ENCODE measurements at regions not wholly inside any gene's neighbourhood (a gene's known extent, or its start where the extent isn't known, plus 50 kb on each side); places are given as distances from the start of the nearest gene placed in this dataset.
"Not testable (repeated sequence)": the region's sequence is repeated elsewhere in the genome, so short reads cannot be mapped to it uniquely, and the experiment has no call there.

DNA sequence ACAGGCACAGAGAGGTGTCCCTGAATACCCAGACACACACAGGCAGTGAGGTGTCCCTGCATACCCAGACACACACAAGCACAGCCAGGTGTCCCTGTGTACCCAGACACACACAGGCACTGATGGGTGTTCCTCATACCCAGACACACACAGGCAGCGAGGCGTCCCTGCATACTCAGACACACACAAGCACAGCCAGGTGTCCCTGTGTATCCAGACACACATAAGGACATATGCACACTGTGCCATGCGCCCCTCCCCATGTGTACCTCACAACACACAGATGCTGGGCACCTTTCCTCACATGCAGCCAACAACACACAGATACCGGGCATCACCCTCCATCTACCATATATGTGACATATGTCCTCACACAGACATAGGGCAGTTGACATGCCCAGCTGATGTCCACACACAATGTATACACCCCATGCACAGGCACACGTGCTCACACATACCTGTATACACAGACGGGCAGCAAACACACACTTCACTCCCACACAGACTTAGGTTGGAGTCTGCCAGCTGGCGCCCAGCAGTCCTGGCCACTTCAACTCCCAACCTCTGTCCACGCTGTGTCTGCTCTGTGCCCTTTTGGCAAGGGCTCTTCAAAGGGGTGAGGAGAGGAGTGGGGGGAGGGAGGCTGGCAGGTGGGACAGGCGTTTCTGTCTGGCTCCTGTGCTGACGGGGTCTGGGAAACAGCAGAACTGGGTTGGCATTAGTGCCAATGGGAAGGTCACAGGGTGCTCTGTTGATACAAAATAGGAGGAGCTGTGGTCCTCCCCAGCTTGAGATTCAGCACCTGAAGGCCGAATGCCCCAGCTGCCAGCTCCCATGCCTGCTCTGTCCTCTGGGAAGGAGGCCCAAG, 69.4 kb upstream of the ALX4 start:
- Mint-ChIP-seq H3K4me1 (no peaks in the 10 kb centered on the region), H3K36me3 (no peaks in the 10 kb centered on the region), H3K4me3 (no peak overlapping the region), H3K9me3 (peaks cover 1% of the 10 kb centered on the region), H3K27me3 (peaks cover 20% of the 10 kb centered on the region), H3K27ac (no peak overlapping the region)
- ATAC-seq (ENCODE audit: low read depth) (no peak), DNase-seq (ENCODE audit: low spot score in 2 of 2) (no peak)

DNA sequence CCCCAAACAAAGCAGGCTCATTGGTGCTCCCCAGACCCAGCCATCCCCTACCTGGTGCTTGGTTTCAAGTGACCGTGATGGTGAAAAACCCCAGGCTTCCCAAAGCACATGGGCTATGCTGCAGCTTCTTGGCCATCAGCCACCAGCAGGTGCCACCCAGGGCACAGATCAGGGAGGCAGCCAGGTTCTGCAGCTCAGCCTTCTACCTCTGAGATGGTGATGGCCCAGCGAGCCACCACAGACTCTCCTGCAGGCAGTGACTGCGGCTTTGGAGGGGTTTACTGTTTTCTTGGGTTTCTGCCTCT, 70.0 kb upstream of the ALX4 start:
- H3K4me3 Mint-ChIP-seq: no peak overlapping the region
- peaks cover 22% of the 10 kb centered on the region for H3K27me3 Mint-ChIP-seq
- no peaks in the 10 kb centered on the region for H3K36me3 Mint-ChIP-seq
- no peaks in the 10 kb centered on the region for H3K4me1 Mint-ChIP-seq
- H3K27ac Mint-ChIP-seq: no peak overlapping the region
- H3K9me3 Mint-ChIP-seq: peaks cover 1% of the 10 kb centered on the region
- DNase-seq (ENCODE audit: low spot score in 2 of 2): no peak
- ATAC-seq (ENCODE audit: low read depth): no peak

GRCh38 chr11:44380820-44381219, 70.9 kb upstream of the ALX4 start:
- DNase-seq (ENCODE audit: low spot score in 2 of 2): no peak
- Mint-ChIP-seq H3K4me1 (no peaks in the 10 kb centered on the region), H3K36me3 (no peaks in the 10 kb centered on the region), H3K9me3 (peaks cover 3% of the 10 kb centered on the region), H3K4me3 (no peak overlapping the region), H3K27ac (no peak overlapping the region), H3K27me3 (peaks cover 25% of the 10 kb centered on the region)
- ATAC-seq (ENCODE audit: low read depth): no peak

GRCh38 chr11:44381261-44381660, 71.3 kb upstream of the ALX4 start:
- DNase-seq (ENCODE audit: low spot score in 2 of 2) (no peak), ATAC-seq (ENCODE audit: low read depth) (no peak)
- H3K9me3 Mint-ChIP-seq: peaks cover 3% of the 10 kb centered on the region
- no peak overlapping the region for H3K27ac Mint-ChIP-seq
- no peaks in the 10 kb centered on the region for H3K36me3 Mint-ChIP-seq
- H3K4me3 Mint-ChIP-seq: no peak overlapping the region
- H3K27me3 Mint-ChIP-seq: peaks cover 25% of the 10 kb centered on the region
- H3K4me1 Mint-ChIP-seq: no peaks in the 10 kb centered on the region

DNA sequence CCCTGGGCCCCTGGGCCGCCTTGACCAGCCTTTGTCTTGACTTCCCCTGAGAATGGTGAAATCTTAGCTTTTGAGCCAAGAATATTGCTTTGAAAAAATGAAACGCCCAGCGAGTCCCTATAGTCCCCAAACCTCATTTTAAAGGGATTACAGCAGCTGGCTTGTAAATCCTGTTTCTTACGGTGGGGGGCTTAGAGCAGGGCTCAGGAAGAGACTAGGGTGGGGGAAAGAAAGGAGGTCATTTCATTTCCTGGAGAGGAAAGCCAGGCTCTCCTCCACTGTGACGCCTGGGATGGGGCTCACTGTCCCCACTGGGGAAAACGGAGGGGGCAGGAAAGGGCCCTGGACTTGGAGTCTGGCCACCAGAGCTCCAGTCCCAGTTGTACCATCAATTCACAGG, 72.2 kb upstream of the ALX4 start:
- Mint-ChIP-seq H3K36me3 (no peaks in the 10 kb centered on the region), H3K9me3 (peaks cover 3% of the 10 kb centered on the region)

GRCh38 chr11:44382656-44383240, 72.8 kb upstream of the ALX4 start:
- ATAC-seq (ENCODE audit: low read depth) (no peak), DNase-seq (ENCODE audit: low spot score in 2 of 2) (no peak)
- H3K4me3 Mint-ChIP-seq: no peak overlapping the region
- H3K27me3 Mint-ChIP-seq: peaks cover 28% of the 10 kb centered on the region
- no peak overlapping the region for H3K27ac Mint-ChIP-seq
- no peaks in the 10 kb centered on the region for H3K4me1 Mint-ChIP-seq
- no peaks in the 10 kb centered on the region for H3K36me3 Mint-ChIP-seq
- peaks cover 3% of the 10 kb centered on the region for H3K9me3 Mint-ChIP-seq

More for the DNA sequence above, 72.2 kb upstream of the ALX4 start:
- H3K4me1 Mint-ChIP-seq: no peaks in the 10 kb centered on the region
- H3K27me3 Mint-ChIP-seq: peaks cover 25% of the 10 kb centered on the region
- ATAC-seq (ENCODE audit: low read depth) (no peak), DNase-seq (ENCODE audit: low spot score in 2 of 2) (no peak)
- no peak overlapping the region for H3K4me3 Mint-ChIP-seq
- no peak overlapping the region for H3K27ac Mint-ChIP-seq

DNA sequence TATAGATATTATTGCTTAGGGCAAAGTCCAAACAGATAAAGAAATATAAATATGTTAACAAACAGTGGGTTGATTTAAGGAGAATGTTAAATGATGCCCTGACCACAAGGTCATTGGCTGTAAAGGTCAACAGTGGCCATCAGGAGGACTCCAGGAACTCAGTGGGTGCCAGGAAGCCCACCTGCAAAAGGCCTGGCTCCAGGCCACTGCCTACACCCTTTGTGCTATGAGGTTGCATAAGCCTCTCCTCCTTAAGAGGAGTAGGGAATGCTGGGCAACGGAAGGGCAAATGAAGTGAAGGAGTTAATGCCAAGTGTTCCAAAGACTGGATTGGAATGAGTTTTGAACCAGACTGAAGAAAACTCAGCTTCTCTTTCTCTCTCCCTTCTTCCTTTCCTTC, 73.3 kb upstream of the ALX4 start:
- H3K27me3 Mint-ChIP-seq: peaks cover 28% of the 10 kb centered on the region

GRCh38 chr11:44387415-44387814, 77.5 kb upstream of the ALX4 start:
- H3K4me3 Mint-ChIP-seq: no peak overlapping the region
- peaks cover 3% of the 10 kb centered on the region for H3K4me1 Mint-ChIP-seq
- no peak overlapping the region for H3K27ac Mint-ChIP-seq
- peaks cover 3% of the 10 kb centered on the region for H3K36me3 Mint-ChIP-seq
- H3K9me3 Mint-ChIP-seq: peaks cover 4% of the 10 kb centered on the region
- H3K27me3 Mint-ChIP-seq: peaks cover 18% of the 10 kb centered on the region
- ATAC-seq (ENCODE audit: low read depth) (no peak), DNase-seq (ENCODE audit: low spot score in 2 of 2) (no peak)

More for the DNA sequence above, 73.3 kb upstream of the ALX4 start:
- Mint-ChIP-seq H3K4me1 (no peaks in the 10 kb centered on the region), H3K9me3 (peaks cover 2% of the 10 kb centered on the region), H3K36me3 (no peaks in the 10 kb centered on the region), H3K27ac (no peak overlapping the region), H3K4me3 (no peak overlapping the region)
- DNase-seq (ENCODE audit: low spot score in 2 of 2): no peak
- ATAC-seq (ENCODE audit: low read depth): no peak

GRCh38 chr11:44387825-44388224, 77.9 kb upstream of the ALX4 start:
- Mint-ChIP-seq H3K27ac (no peak overlapping the region), H3K4me1 (peaks cover 3% of the 10 kb centered on the region), H3K9me3 (peaks cover 4% of the 10 kb centered on the region), H3K27me3 (peaks cover 15% of the 10 kb centered on the region), H3K36me3 (peaks cover 3% of the 10 kb centered on the region), H3K4me3 (no peak overlapping the region)
- ATAC-seq (ENCODE audit: low read depth) (no peak), DNase-seq (ENCODE audit: low spot score in 2 of 2) (no peak)

DNA sequence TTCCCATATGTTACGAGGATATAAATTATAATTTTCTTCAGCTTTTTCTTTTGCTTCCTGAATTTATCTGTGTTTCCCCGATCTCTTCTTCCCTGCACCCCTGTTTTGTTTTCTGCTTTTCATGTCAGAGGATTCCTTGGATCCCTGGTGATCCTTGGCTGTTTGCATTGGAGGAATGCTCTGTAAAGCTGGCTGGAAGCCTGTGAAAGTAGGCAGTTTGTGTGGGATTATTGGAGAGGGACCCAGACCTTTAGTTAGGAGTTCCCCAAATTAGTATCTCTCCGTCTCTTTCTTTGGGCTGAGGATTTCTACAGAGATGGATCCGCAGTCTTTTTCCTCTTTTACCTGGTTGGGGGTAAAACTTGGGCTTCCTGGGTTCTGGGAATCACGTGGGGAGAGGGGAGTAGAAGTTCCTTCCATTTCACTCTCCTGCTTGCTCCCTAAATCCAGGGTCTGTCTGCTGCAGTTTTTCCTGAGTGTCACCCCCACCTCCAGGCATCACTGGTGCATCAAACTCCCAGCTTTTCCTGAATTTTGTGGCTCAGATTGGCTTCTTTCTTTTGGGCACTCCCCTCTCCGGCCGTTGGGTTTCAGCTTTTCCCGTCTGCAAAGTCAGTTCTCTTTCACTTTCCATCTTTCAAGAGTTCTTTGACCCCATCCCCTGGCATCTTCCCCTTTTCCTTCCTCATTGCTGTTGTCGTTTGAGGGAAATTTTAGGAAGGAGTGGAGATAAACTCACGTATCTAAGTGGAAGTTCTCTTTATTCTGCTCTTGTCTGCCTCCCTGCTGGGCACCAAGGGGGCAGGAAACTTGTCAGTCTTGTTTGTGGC, 79.1 kb upstream of the ALX4 start:
- Mint-ChIP-seq H3K27me3 (peaks cover 15% of the 10 kb centered on the region), H3K36me3 (peaks cover 3% of the 10 kb centered on the region), H3K4me3 (no peak overlapping the region), H3K27ac (no peak overlapping the region), H3K4me1 (peaks cover 3% of the 10 kb centered on the region), H3K9me3 (peaks cover 5% of the 10 kb centered on the region)
- ATAC-seq (ENCODE audit: low read depth) (no peak), DNase-seq (ENCODE audit: low spot score in 2 of 2) (no peak)

DNA sequence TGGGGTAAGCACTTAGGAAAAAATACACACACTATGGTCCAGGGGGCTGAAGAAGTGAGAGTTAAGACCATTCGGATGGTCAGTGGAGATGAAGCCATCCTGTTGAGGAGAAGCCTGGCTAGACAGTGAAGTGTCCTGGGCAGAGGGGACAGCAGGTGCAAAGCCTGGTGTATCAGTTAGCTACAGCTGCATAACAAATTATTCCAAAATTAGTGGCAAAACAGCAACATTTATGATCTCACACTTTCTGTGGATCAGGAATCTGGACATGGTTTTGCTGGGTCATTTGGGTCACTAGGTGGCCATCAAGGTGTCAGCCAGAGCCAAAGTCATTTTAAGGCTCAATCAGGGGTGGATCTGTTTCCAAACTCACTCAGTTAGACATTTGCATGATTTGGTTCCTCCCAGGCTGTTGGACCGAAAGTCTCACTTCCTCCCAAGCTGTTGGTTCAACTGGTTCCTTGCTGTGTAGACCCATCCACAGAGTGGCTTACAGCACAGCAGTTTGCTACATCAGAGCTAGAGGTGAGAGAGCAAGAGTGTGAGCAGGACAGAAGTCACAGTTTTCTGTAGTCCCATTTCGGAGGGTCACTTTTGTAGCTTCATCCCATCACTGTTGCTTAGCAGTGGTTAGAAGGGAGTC, 80.1 kb upstream of the ALX4 start:
- peaks cover 3% of the 10 kb centered on the region for H3K4me1 Mint-ChIP-seq

GRCh38 chr11:44391004-44391403, 81.1 kb upstream of the ALX4 start:
- not testable (repeated sequence) for ATAC-seq (ENCODE audit: low read depth); H3K4me1 Mint-ChIP-seq; H3K4me3 Mint-ChIP-seq; H3K27ac Mint-ChIP-seq; H3K9me3 Mint-ChIP-seq; DNase-seq (ENCODE audit: low spot score in 2 of 2); H3K36me3 Mint-ChIP-seq
- H3K27me3 Mint-ChIP-seq: peaks cover 16% of the 10 kb centered on the region

More for the DNA sequence above, 80.1 kb upstream of the ALX4 start:
- peaks cover 13% of the 10 kb centered on the region for H3K27me3 Mint-ChIP-seq
- no peak overlapping the region for H3K27ac Mint-ChIP-seq
- H3K36me3 Mint-ChIP-seq: peaks cover 5% of the 10 kb centered on the region
- DNase-seq (ENCODE audit: low spot score in 2 of 2) (no peak), ATAC-seq (ENCODE audit: low read depth) (peak; percentile 56)
- no peak overlapping the region for H3K4me3 Mint-ChIP-seq
- H3K9me3 Mint-ChIP-seq: peaks cover 7% of the 10 kb centered on the region

DNA sequence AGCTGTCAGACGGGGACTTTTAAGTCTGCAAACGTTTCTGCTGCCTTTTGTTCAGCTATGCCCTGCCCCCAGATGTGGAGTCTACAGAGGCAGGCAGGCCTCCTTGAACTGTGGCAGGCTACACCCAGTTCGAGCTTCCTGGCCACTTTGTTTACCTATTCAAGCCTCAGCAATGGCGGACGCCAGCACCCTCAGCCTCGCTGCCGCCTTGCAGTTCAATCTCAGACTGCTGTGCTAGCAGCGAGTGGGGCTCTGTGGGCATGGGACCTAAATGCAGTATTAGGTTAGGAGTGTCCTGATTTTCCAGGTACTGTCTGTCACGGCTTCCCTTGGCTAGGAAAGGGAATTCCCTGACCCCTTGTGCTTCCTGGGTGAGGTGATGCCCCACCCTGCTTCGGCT, 86.8 kb upstream of the ALX4 start:
- H3K9me3 Mint-ChIP-seq; ATAC-seq (ENCODE audit: low read depth); H3K4me3 Mint-ChIP-seq; H3K4me1 Mint-ChIP-seq; DNase-seq (ENCODE audit: low spot score in 2 of 2); H3K27ac Mint-ChIP-seq; H3K36me3 Mint-ChIP-seq: not testable (repeated sequence)
- H3K27me3 Mint-ChIP-seq: peaks cover 11% of the 10 kb centered on the region

Data from memory B cell (primary cell).